Umbilical cord (tissue), 1 donor: ENCODE measurements at regions not wholly inside any gene's neighbourhood (a gene's known extent, or its start where the extent isn't known, plus 50 kb on each side); places are given as distances from the start of the nearest gene placed in this dataset.

Experiments used
- DNase-seq: peaks from one replicate; pipeline ENCODE4 v3.0.0-alpha.2; 2015; ENCODE audit warnings: low spot score

DNA sequence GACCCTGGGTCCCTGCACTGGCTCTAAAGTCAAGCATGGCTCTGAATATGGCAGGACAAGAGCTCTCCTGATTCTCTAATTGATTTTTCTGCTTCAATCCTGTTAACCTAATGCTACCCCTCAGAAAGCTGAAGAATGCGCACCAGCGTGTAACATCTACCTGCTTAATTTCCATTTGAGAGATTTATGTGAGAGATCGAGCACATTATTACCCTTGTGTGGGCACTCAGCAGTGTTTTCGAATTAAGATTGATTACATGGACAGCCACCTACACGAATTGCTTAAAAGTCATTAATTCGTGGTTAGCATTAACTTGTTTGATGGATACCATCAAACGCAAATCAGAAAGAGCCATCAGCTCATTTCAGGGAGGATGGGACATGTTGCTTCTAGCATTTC is 88.7 kb upstream of the PLPP4 start:
- DNase-seq: no peak

DNA sequence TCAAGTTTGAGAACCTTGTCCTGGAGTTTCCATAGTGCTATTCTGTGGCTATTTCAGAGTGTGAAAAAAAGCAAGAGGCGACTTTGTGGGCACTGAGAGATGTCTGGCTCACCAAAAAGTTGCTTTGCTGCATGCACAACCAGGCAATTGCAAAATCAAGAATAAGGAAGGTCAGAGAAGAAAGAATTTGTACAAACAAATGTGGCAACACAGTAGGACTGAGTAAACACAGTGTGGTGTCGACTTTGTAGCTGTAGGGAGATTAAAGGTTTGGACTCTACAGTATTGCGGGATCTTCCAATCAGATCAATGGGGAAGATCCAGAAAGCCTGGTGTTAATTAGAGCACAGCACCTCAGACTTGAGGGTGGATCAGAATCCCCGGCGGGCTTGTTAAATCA is 88.1 kb upstream of the PLPP4 start:
- DNase-seq: no peak

DNA sequence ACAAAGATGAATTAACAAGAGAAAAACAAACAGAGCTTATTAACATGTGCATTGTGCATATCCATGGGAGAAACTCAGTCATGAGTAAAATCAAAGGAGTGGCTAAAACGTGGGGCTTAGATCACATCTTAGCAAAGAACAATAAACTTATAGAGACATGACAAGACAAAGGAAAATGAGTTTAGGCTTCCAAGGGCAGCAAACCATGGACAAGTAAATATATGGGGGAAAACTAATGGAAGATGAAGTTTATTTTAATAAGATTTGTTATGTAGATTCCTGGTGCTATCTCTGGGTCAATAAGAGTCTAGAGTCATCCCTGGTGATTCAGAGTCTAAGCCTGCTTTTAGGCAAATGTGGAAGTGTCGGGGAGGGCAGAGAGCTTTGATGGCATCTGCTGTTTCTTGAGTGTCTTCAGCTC is 87.2 kb upstream of the PLPP4 start:
- no peak for DNase-seq

DNA sequence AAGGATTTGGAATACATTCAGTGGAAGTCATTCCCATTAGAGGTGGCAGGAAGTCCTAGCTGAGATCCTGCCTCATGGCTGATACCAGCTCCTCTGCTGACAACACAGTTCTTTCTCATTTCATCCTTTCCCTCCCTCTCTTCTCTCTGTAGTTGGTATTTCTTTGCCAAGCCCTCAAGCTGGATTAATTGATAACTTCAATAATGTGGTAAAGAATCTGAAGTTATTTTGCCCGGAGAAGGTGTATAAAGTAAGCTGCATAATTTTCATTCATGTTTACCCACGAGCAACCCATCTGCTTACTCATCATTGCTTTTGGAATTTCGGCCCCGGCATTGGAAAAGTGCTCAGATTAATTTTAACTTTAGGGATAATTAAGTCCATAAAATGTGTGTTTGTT is 85.2 kb upstream of the PLPP4 start:
- DNase-seq: no peak

DNA sequence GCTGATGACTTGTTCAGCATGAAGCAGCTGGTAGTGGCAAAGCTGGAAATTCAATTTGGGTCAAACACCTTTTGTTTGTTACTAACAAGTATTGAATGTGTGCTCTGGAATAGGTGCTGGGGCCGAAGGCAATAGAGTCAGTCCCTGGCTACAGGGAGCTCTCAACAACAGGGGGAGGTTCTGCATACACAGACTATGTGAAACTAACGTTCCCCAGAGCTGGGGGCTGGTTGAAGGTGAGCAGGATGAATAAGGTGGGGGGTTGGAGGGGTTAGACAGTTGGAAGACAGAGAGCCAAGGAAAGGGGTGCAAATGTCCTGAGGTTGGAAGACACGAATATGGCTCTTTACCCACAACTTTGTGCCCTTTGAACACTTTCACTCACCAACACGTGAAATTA is 84.1 kb upstream of the PLPP4 start:
- DNase-seq: no peak

DNA sequence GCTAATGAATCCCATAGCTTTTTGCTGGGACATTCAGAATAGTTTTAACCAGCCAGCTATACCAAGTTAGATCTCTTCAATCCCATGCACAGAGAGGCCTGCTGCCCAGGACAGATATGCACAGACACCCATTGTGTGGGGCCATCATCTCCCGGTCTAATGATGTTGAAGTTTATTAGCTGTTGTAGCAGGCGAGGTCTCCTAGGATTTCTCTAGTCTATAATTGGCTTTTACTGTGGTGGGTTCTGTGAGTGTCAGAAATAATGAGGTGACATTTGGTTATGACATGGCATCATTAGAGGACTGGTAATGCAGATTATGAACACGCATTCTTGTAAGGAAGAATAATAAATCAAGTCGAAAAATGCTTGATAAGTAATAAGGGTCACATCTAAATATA is 81.4 kb upstream of the PLPP4 start:
- no peak for DNase-seq

DNA sequence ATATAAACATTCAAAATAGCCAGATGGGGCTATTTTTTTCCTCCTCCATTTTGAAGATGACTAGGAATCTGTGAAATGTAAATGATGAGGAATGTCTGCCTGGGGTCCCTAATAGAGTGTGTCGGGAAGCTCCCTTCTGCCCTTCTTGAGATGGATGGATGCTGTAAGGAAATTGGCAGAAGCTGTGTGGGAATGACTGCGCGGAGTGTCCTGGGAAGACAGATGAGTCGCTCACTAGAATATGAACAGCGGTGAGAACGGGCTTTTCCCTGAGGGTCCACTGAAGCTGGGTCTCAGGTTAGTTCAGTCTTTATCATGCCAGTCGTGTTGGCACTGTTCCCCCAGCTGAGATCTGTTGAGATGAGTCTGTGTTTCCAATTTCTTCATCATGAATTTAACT is 75.1 kb upstream of the PLPP4 start:
- DNase-seq: no peak

DNA sequence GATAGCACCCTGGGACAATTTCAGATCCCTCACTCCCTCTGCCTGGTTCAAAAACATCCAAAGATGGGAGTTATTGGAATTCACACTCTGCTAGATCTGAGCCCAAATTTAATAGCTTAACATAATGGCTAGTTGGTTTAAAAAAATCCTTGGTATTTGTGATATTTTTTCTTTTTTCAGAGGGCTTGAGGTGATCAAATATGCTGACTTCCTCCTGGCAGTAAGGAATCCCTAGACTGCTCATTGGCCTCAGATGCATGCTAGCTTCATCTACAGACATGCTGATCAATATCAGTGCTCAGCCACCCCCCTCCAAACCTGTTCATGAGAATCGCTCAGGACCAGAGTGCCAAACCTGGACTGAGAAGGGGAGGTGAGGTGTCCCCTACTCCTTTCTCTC is 74.7 kb upstream of the PLPP4 start:
- DNase-seq: no peak

DNA sequence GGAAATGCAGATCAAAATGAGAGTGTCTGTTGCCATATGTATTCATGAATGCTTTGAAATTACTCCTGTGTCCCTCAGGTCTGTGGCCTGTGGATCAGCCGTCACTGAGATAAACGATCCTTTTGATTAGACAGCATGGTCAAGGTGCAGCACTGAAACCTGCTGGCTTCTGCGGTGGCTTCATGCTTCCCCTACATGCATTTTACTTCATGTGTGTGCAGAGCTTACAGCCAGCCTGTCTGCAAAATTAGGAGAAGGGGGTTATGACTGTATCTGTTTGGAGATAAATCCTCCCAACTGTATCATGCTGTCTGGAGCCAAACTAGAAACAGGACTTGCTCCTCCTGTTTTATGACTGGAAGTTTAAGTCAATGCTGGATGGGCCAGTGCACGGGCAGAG is 71.0 kb upstream of the PLPP4 start:
- no peak for DNase-seq

DNA sequence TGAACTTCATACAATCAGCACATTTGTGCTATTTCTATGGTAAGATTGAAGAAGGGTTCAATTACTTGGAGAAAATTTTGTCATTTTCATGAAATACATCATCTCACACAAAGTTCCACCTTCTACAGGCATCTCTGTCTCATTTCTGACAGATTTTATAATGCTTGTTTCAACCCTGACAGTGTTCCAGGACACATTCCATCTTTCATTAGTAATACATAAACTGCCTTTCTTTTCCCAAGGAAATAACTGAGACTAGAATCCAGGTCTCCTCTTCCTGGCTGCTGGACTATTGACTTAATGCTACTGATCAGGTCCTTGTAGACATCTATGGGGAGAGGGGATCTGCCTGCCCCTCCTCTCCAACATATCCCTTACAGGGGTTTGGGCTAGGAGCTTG is 70.1 kb upstream of the PLPP4 start:
- DNase-seq: no peak

DNA sequence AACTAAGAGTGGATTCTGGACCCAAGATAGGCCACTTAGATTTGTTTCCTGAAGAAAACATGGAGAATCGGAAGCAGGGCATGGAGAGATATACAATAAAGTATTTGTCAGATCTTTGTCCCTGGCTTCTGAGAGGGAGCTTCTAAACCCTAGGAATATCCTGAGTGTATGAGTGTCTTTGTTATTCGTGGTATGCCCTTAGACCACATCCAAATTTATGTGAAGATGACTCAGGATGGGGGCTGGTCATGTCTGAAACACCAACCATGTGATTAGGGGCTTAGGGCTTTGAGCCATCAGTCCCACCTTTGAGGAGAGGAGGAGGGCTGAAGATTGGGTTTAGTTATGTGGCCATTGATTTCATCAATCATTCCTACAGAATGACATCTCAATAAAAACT is 69.7 kb upstream of the PLPP4 start:
- no peak for DNase-seq

DNA sequence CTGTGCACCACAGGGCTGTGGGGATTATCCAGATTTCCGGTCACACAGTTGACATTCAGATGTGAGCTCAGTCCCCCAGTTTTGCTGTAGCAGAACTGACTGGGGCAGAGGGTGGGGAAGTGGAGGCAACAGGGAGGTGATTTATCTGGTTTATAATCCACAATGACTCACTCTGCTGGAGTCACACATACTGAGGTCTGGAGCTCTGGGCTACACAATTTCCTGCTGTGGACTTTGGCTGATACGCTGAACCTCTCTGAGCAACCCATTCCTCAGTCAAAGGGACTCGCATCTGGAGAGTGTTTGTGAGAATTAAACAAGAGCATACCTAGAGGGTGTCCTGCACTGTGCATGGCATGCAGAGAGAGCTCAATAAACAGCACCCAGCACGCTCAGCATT is 64.8 kb upstream of the PLPP4 start:
- DNase-seq: no peak

DNA sequence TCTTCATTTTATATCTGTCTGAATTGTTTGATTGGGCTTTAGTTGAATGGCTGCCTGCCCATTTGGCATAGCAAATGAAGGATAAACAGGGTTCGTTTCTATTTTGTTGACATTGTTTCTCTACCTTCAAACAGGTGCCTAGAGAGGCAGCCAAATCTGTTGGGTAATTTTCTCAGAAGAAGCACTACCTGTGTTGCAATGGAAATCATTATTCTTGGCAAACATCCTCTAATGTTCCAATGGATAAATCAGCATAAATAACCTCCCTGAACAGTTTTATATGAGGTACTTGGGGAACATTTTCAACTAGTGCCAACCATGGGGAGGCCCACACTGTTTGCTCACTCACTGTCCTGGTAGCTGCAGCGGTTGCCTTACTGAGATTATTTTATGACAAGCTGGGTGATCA is 64.4 kb upstream of the PLPP4 start:
- no peak for DNase-seq

DNA sequence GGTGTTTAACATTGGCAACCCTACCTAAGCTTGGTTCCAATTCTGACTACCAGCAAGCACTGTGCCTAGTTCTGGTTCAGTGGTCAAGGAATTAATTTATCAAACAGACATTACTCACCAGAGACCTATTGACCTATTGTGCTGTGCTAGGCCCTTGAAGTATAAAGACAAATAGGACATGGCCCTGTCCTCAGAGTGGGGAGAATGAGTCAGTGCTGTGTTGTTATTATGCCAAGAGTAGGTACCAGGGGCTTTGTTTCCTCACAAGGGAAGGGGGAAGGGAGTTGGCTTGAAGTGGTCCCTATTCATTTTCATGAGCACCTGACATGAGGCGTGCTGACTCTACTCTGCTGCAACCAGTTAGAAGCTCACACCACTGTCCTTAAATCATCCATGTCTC is 62.6 kb upstream of the PLPP4 start:
- DNase-seq: no peak

DNA sequence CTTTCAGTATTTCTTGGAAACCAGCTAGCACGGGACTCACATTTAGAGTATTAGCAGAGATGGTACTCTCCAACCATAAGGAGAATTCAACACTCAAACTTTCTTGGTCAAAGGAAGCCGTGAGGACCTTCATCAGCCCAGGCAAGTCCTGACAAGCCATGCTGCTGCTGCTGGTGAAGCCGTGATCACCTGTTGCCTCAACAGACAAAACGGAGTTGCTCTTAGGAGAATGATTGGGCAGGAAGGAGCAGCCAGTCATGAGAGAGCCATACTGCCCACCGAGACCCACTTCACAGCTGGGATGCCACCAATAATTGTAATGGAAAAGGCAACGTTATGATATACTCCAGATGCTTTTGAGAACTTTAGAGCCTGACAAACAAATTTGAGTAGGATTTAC is 60.8 kb upstream of the PLPP4 start:
- DNase-seq: no peak

DNA sequence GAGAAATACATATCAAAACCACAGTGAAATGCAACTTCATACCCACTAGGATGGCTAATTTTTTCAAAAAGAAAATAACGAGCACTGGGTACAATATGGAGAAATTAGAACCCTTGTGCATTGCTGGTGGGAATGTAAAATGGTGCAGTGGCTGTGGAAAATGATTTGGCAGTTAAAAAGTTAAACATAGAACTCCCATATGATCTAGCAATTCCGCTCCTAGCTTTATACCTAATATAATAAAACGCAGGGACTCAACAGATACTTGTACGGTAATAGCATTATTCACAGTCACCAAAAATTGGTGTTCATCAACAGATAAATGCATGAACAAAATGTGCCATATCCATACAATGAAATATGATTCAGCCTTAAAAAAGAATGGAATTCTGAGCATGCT is 58.8 kb upstream of the PLPP4 start:
- no peak for DNase-seq

DNA sequence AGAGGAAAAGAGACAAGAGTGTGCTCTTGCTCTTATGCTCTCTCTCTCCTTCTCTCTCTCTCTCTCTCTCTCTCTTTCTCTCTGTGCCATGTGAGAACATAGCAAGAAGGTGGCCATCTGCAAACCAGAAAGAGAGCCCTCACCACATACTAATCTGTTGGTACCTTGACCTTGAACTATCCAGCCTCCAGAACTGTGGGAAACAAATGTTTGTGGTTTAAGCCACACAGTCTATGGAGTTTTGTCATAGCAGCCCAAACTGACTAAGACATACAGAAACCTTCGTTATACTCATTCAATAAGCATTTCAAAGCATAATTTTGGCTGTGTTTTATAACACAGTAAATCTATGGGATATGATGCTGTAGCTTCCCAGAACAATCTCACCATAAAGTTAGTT is 56.4 kb upstream of the PLPP4 start:
- DNase-seq: no peak

DNA sequence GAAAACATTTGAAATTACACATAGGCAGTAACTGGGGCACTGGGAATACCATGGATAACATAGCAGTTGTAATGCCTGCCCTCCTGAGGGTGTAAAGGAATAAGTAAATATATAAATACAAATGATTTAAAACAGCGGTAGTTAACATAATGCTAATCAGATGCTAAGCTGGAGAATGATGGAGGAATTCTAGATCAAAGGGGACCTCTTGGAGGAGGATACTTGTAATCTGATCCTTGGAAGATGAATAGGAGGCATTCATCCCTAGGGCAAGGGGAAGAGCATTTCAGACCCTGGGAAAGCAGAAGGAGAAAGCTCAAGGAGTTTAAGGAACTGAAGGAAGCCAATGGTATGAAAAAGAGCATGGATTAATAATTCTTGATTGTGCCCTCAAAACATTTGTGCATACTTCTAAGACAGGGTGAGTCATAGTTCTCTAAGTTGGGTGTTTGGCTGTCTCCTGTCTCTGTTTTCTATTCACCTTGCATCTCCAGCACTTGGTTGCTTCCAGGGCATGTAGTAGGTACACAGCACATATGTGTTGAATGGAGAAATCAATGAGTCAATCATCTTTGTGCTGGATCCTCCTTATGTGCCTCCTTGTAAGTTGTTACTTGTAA is 54.8 kb upstream of the PLPP4 start:
- DNase-seq: no peak

DNA sequence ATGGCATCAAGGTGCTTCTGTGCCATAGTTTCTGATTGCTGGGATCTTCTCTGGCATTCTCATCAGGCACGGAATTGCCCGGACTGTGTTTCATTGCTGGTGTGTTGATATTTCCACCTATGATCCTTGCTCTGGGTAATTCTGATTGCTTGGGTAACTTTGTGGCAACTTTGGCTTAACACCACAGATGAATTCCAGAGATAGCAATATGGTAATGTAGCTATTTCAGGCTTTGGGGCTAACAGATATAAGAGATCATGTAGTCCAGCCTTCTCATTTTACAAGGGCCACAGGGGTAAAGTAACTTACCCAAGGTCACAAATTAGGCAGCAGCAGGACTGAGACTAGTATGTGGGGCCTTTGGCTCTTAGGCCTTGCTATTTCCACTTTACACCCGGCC is 53.9 kb upstream of the PLPP4 start:
- DNase-seq: no peak

DNA sequence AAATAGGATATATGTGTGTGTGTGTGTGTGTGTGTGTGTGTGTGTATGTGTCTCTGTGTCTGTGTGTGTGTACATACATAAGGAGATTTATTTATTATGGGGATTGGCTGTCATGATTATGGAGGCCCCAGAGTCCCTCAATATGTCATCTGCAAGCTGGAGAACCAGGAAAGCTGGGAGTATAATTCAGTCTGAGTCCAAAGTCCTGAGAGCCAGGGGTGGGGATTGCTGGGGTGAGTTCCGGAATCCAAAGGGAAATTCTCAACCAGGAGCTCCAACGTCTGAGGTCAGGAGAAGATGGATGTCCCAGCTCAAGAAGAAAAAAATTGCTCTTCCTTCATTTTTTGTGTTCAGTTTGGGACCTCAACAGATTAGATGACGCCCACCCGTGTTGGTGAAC is 50.7 kb upstream of the PLPP4 start:
- no peak for DNase-seq
